Left ventricle myocardium inferior (tissue), 1 donor: ENCODE measurements at regions not wholly inside any gene's neighbourhood (a gene's known extent, or its start where the extent isn't known, plus 50 kb on each side); places are given as distances from the start of the nearest gene placed in this dataset.
"Not testable (repeated sequence)": the region's sequence is repeated elsewhere in the genome, so short reads cannot be mapped to it uniquely, and the experiment has no call there.

Experiments used
- DNase-seq: peaks from one replicate; pipeline ENCODE4 v3.0.0-alpha.2; 2020
- H3K27ac ChIP-seq: fragments of 200-600 bp; replicated peaks from 2 replicates; pipeline ENCODE4 v1.8.0; 2021
- H3K27me3 ChIP-seq: fragments of 200-600 bp; 2 replicates; pipeline ENCODE4 v1.8.0; 2021; ENCODE audit warnings: low read depth
- H3K36me3 ChIP-seq: fragments of 200-600 bp; 2 replicates; pipeline ENCODE4 v1.8.0; 2021
- H3K4me1 ChIP-seq: fragments of 200-600 bp; 2 replicates; pipeline ENCODE4 v1.8.0; 2021
- H3K4me3 ChIP-seq: fragments of 200-600 bp; 2 replicates; pipeline ENCODE4 v1.8.0; 2021; ENCODE audit warnings: mild to moderate bottlenecking, moderate library complexity
- H3K9me3 ChIP-seq: fragments of 200-600 bp; replicated peaks from 2 replicates; pipeline ENCODE4 v1.8.0; 2021
- intact Hi-C: fragments of 100-400 bp; cut with micrococcal nuclease; formaldehyde crosslinking; loops from one replicate; pipeline ENCODE4 v1.11.0; 2022
- TF ChIP-seq, protein P1 (sequence below): fragments of 200-600 bp; IDR thresholded peaks from 2 replicates; pipeline ENCODE4 v1.8.0; 2021; ENCODE audit warnings: antibody characterized with exemption, mild to moderate bottlenecking, borderline replicate concordance
- donor health status: DM: no; HTN: yes; CAD: no; lungs with severe emphysema.

DNA sequence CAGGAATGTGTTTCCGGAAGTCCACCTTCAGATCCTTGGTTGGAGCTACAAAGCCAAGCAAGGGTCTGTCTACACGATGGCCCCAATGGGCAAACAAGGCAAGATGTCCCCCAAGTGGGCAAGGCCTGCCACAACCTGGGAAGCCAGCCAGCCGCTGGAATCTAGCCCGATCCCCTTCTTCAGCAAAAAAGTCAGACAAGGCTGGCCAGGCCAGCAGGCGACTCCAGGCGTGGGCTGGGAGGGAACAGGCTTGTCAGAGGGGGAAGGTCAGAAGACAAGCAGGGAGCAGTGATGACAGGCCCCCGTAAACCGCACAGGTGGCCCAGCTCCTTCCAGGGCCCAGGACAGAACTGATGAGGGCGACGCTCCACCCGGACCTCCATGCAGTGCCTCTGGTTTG, 69.7 kb upstream of the WASF3 start:
- peaks cover 7% of the 10 kb centered on the region for H3K4me1 ChIP-seq
- H3K27ac ChIP-seq, result no peak overlapping the region
- intact Hi-C loops, result loop anchor here (10.0 kb wide), 1 partner anchor 207 kb away; no protein-coding TSS in a partner anchor

DNA sequence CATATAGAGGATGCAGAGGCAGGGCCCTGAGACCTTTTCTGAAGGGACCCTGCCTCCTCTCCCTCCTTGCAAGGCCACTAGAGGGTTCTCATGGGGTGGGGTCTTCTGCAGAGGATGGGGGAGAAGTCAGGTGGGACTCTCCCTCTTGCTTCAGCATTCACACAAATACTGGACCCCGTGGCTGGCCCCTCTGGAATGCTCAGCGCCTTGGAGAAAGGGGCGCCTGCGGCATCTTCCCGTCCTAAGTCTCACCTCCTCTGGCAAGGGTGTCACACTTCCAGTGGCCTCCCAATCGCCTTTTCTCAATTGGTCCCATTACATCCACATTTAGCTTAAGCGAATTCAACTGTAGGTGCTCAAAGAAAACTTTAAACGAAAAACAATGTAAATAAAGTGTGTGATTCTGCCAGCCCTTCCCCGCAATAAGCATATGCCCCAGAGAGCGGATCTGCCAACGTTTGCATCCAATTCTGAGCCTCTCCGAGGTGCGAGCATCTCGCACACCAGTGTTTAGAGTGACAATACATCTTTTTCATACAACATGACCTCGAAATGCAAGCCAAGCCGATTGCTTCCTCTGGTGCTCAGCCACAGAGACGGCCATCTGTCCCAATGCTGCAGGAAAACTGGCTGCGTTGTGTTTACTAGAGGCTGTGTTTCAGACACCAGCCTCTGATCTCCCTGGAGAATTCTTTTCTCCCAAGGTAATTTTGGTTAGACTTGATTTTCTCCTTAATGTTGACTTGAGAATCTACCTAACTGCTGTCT, 69.1 kb upstream of the WASF3 start:
- peaks cover 7% of the 10 kb centered on the region for H3K4me1 ChIP-seq
- TF ChIP-seq, protein P1, sequence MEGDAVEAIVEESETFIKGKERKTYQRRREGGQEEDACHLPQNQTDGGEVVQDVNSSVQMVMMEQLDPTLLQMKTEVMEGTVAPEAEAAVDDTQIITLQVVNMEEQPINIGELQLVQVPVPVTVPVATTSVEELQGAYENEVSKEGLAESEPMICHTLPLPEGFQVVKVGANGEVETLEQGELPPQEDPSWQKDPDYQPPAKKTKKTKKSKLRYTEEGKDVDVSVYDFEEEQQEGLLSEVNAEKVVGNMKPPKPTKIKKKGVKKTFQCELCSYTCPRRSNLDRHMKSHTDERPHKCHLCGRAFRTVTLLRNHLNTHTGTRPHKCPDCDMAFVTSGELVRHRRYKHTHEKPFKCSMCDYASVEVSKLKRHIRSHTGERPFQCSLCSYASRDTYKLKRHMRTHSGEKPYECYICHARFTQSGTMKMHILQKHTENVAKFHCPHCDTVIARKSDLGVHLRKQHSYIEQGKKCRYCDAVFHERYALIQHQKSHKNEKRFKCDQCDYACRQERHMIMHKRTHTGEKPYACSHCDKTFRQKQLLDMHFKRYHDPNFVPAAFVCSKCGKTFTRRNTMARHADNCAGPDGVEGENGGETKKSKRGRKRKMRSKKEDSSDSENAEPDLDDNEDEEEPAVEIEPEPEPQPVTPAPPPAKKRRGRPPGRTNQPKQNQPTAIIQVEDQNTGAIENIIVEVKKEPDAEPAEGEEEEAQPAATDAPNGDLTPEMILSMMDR, result no peak
- H3K36me3 ChIP-seq, result no peaks in the 10 kb centered on the region
- H3K27me3 ChIP-seq, result peaks cover 5% of the 10 kb centered on the region
- H3K4me3 ChIP-seq, result no peak overlapping the region
- H3K27ac ChIP-seq, result no peak overlapping the region
- no peaks in the 10 kb centered on the region for H3K9me3 ChIP-seq
- no peak for DNase-seq
- intact Hi-C loops, result loop anchor here (10.0 kb wide), 1 partner anchor 206 kb away; no protein-coding TSS in a partner anchor

More for the DNA sequence above, 69.7 kb upstream of the WASF3 start:
- no peak for DNase-seq
- no peak overlapping the region for H3K4me3 ChIP-seq
- TF ChIP-seq, protein P1, result no peak
- peaks cover 5% of the 10 kb centered on the region for H3K27me3 ChIP-seq
- H3K36me3 ChIP-seq, result no peaks in the 10 kb centered on the region
- H3K9me3 ChIP-seq, result no peaks in the 10 kb centered on the region

DNA sequence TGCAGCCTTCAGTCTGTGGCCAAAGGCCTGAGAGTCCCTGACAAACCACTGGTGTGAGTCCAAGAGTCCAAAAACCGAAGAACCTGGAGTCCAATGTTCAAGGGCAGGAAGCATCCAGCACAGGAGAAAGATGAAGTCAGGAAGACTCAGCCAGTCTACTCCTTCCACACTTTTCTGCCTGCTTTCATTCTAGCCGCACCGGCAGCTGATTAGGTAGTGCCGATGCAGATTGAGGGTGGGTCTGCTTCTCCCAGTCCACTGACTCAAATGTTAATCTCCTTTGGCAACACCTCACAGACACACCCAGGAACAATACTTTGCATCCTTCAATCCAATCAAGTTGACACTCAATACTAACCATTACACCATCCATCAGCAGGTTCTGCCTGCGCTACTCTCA, 65.2 kb upstream of the WASF3 start:
- not testable (repeated sequence) for H3K27ac ChIP-seq, DNase-seq, H3K4me1 ChIP-seq, H3K4me3 ChIP-seq, H3K9me3 ChIP-seq, H3K36me3 ChIP-seq
- intact Hi-C loops, result loop anchor here (10.0 kb wide), 1 partner anchor 308 kb away; no protein-coding TSS in a partner anchor
- peaks cover 19% of the 10 kb centered on the region for H3K27me3 ChIP-seq

DNA sequence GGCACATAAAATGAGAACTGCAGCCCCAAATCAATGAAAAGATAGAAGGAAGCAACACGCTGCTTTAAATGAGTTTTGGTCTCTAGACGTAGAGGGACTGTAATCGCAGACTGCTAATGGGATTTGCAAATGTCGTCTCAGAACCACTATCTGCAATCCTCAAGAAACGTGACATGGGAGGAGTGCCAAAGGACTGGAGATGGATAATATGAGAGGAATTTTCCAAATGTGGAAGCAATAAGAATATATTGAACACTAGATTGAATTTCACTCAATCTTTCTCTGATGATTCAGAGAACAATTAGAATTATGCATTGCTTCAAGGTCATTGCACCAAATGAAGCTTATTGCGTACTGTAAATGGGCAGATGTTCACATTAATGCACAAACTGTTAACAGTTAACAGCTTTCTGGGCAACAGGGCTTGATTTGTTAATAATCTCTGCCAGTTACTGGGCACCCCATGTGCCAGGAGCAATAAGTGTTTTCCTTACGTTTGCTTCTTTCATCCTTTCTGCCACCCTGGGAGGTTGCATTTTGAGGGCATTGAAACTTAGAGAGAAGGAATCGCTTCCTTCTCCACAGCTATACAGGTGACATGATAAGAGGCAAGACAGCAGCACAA, 62.8 kb upstream of the WASF3 start:
- Histone ChIP-seq H3K9me3 (no peaks in the 10 kb centered on the region), H3K27me3 (peaks cover 21% of the 10 kb centered on the region), H3K4me3 (no peak overlapping the region), H3K27ac (no peak overlapping the region), H3K36me3 (no peaks in the 10 kb centered on the region), H3K4me1 (peaks cover 8% of the 10 kb centered on the region)
- no peak for DNase-seq
- intact Hi-C loops, result loop anchor here (10.0 kb wide), 1 partner anchor 310 kb away; no protein-coding TSS in a partner anchor
- TF ChIP-seq, protein P1, result no peak

DNA sequence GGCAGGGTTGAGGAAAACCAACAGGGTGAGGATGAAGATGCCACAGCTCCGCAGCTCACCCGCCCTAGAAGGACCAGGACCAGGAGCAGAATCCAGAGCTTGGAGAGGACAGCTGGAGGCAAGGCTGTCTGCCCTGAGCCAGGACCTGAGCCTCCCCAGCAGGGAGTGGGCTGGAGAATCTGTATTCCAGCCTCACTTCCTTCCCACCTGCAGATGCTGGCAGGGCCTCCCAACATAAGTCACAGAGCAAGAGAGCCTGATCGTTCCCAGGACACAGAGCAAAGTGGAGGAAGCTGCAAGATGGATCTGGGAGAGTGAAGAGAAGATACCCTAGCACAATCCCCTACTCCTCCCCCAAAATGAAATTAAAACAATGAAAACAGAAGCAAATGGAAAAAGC, 61.7 kb upstream of the WASF3 start:
- Histone ChIP-seq H3K27ac (no peak overlapping the region), H3K36me3 (no peaks in the 10 kb centered on the region), H3K4me1 (peaks cover 8% of the 10 kb centered on the region), H3K4me3 (no peak overlapping the region), H3K27me3 (peaks cover 24% of the 10 kb centered on the region), H3K9me3 (no peaks in the 10 kb centered on the region)
- intact Hi-C loops, result loop anchor here (10.0 kb wide), 1 partner anchor 311 kb away; no protein-coding TSS in a partner anchor
- TF ChIP-seq, protein P1, result no peak
- DNase-seq, result no peak
